ENCODE measurements at regions not wholly inside any gene's neighbourhood (a gene's known extent, or its start where the extent isn't known, plus 50 kb on each side); places are given as distances from the start of the nearest gene placed in this dataset.
"Not testable (repeated sequence)": the region's sequence is repeated elsewhere in the genome, so short reads cannot be mapped to it uniquely, and the experiment has no call there.

DNA sequence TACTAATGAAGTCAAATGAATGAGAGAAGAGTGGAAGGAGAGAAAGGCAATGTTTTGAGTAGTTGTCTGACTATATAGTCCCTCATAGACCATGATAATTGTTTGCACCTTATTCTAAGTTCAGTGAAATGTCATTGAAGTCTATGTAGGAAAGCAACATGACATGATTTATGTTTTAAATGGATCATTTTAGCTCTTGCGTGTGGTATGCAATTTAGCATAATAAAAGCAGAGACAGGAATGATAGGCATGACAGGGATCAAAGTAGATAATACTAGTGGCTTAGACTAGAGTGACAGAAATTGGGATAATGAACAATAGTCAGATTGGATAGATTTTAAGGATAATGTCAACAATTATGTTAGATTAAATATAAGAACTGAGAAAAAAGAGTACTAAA lies 132.5 kb downstream of the PYDC2 start:
- DNase-seq (ENCODE audit: low spot score), result no peak
- Mint-ChIP-seq H3K27ac (no peak overlapping the region), H3K4me1 (ENCODE audit: low read depth) (no peaks in the 10 kb centered on the region), H3K9me3 (no peaks in the 10 kb centered on the region), H3K27me3 (ENCODE audit: low read depth) (no peaks in the 10 kb centered on the region), H3K36me3 (ENCODE audit: low read depth) (no peaks in the 10 kb centered on the region), H3K4me3 (no peak overlapping the region)

DNA sequence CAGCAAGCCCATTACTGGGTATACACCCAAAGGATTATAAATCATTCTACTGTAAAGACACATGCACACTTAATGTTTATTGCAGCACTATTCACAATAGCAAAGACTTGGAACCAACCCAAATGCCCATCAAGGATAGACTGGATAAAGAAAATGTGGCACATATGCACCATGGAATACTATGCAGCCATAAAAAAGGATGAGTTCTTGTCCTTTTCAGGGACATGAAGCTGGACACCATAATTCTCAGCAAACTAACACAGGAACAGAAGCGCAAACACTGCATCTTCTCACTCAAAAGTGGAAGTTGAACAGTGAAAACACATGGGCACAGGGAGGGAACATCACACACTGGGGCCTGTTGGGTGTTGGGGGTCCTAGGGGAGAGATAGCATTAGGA lies 154.5 kb downstream of the PYDC2 start:
- H3K27me3 Mint-ChIP-seq (ENCODE audit: low read depth); H3K4me1 Mint-ChIP-seq (ENCODE audit: low read depth); DNase-seq (ENCODE audit: low spot score); H3K36me3 Mint-ChIP-seq (ENCODE audit: low read depth); H3K27ac Mint-ChIP-seq; H3K4me3 Mint-ChIP-seq: not testable (repeated sequence)
- H3K9me3 Mint-ChIP-seq, result peaks cover 24% of the 10 kb centered on the region

DNA sequence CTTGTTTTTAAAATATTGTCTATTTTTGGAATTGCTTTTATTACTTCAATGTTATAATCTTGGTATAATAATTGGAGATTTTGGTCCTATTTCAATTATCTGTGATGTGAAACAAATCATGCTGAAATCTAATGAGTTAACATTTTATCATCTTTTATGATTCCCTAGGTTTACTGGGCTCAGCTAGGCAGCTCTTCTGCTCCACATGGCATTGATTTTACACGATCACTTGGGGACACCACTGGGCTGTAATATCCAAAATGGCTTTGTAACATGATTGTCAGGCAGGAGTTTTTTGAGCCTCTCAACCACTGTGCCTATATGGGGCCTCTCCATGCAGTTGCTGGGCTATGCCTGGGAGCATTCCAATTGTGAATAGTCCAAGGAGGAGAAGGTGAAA lies 163.3 kb downstream of the PYDC2 start:
- DNase-seq (ENCODE audit: low spot score), result no peak
- H3K4me3 Mint-ChIP-seq, result no peak overlapping the region
- H3K9me3 Mint-ChIP-seq, result no peaks in the 10 kb centered on the region
- no peaks in the 10 kb centered on the region for H3K36me3 Mint-ChIP-seq (ENCODE audit: low read depth)
- no peak overlapping the region for H3K27ac Mint-ChIP-seq
- H3K27me3 Mint-ChIP-seq (ENCODE audit: low read depth), result no peaks in the 10 kb centered on the region
- no peaks in the 10 kb centered on the region for H3K4me1 Mint-ChIP-seq (ENCODE audit: low read depth)

DNA sequence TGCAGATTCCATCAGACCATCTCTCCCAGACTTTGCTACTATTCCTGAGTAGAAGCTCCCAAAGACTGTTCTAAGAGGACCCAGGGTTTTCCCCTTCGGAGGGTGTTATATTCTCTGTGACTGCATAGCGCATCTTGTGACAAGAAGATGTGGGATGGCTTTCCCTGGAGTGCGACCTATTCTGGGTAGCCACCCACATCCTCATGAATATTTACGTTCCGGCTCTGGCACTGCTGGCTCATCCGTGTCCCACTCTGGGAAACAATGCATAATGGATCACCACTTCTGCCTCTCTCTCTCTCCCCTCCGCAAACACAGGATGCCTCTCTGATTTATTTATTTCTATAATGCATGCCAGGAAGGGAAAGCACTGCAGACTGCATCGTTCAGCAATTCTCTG lies 166.1 kb downstream of the PYDC2 start:
- no peaks in the 10 kb centered on the region for H3K4me1 Mint-ChIP-seq (ENCODE audit: low read depth)
- no peak overlapping the region for H3K27ac Mint-ChIP-seq
- no peaks in the 10 kb centered on the region for H3K36me3 Mint-ChIP-seq (ENCODE audit: low read depth)
- H3K9me3 Mint-ChIP-seq, result no peaks in the 10 kb centered on the region
- no peak for DNase-seq (ENCODE audit: low spot score)
- H3K4me3 Mint-ChIP-seq, result no peak overlapping the region
- H3K27me3 Mint-ChIP-seq (ENCODE audit: low read depth), result no peaks in the 10 kb centered on the region

DNA sequence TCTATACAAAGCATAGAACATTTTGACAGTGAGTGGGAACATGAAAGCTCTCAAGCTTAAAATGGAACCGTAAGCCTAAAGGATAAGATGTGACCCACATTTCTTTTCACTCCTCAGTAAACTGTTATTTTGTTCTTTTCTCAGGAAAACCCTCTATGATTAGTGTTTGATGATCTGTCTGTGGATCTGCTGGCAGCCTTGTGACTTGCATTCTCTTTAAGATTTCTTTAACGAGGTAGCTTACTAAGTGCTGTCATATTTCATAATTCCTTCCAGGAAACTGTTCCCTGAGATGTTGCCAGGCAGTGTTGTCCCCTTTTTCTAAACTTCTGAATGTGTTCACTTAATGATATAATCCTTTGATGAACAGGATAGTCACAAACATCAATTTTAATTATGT lies 167.6 kb downstream of the PYDC2 start:
- Mint-ChIP-seq H3K36me3 (ENCODE audit: low read depth) (no peaks in the 10 kb centered on the region), H3K27ac (no peak overlapping the region), H3K27me3 (ENCODE audit: low read depth) (no peaks in the 10 kb centered on the region), H3K9me3 (no peaks in the 10 kb centered on the region), H3K4me1 (ENCODE audit: low read depth) (no peaks in the 10 kb centered on the region), H3K4me3 (no peak overlapping the region)
- DNase-seq (ENCODE audit: low spot score), result no peak

DNA sequence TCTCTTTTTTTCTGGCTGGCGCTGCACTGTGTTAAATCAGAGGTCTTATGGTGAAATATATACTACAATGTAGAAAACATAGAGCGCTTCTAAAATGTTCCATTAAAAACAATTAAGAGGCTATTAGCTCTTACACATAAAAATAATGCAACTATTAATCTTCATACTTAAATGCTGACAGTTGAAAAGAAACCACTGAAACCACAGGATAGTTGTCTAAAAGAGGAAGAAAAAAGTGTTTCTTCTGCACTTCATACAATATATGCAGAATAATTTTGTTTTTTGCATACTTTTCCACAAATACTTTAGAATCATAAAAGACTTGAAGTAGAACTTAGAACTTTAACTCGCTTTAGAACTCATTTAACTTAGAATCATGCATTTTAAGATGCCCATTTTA lies 170.5 kb downstream of the PYDC2 start:
- H3K27me3 Mint-ChIP-seq (ENCODE audit: low read depth), result no peaks in the 10 kb centered on the region
- no peaks in the 10 kb centered on the region for H3K9me3 Mint-ChIP-seq
- no peak overlapping the region for H3K27ac Mint-ChIP-seq
- H3K36me3 Mint-ChIP-seq (ENCODE audit: low read depth), result no peaks in the 10 kb centered on the region
- no peak overlapping the region for H3K4me3 Mint-ChIP-seq
- DNase-seq (ENCODE audit: low spot score), result no peak
- no peaks in the 10 kb centered on the region for H3K4me1 Mint-ChIP-seq (ENCODE audit: low read depth)

DNA sequence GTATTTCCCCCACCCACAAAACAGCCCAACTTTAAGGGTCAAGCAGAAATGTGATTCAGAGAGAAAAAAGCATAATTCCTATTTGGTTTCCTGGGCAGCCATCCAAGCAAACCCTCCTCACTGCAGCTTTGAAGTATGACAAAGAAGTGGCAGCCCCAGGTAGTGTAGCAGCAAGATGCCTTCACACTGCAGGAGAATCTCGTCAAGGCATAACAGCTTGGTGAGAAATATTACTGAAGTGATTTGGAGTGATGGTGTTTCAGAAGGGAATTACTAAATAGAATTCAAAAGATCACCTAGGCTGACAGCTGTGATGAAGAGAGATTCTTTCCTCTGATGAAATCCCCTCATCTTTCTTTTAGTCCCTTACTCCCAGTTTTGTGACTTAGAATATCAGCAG lies 173.9 kb downstream of the PYDC2 start:
- Mint-ChIP-seq H3K27ac (no peak overlapping the region), H3K4me3 (no peak overlapping the region), H3K4me1 (ENCODE audit: low read depth) (no peaks in the 10 kb centered on the region), H3K9me3 (peaks cover 14% of the 10 kb centered on the region), H3K27me3 (ENCODE audit: low read depth) (no peaks in the 10 kb centered on the region), H3K36me3 (ENCODE audit: low read depth) (no peaks in the 10 kb centered on the region)
- DNase-seq (ENCODE audit: low spot score), result no peak

DNA sequence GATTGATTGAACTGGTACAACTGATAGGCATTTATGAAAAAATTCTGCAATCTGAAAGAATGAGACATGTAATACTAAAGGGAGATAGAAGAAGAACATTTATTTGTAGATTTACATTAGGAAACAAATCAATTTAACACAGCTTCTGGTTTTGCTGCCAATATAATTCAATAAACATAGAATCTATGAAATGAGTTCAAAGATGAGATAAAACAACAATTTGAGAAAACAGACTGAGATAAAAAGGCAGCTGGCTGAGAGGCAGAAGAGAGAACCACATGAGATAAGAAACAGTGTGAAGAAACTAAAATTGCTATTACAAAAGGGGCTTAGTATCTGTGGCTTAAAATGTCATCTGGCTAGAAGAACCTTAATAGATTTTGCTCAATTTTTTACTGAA lies 176.6 kb downstream of the PYDC2 start:
- Mint-ChIP-seq H3K36me3 (ENCODE audit: low read depth) (no peaks in the 10 kb centered on the region), H3K4me3 (no peak overlapping the region), H3K27me3 (ENCODE audit: low read depth) (no peaks in the 10 kb centered on the region), H3K4me1 (ENCODE audit: low read depth) (no peaks in the 10 kb centered on the region), H3K9me3 (peaks cover 14% of the 10 kb centered on the region), H3K27ac (no peak overlapping the region)
- no peak for DNase-seq (ENCODE audit: low spot score)

DNA sequence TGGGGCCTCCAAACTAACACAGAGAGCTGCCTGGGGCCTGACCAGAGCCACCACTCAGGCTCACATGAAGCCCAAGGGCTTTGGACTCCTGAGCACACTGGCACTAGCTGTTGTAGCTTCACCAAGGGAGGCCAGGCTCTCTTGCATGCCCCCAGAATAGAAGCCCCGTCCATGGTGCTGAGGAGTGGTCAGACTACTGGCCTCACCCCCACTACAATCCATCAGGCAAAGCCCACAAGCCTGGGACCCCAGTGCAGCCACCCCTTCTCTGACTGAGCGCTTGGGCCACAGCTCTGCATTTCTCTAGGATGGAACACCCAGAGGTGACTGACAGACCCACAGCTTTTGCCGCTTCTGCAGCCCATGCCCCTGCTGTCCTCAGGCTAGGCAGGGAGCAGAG lies 180.8 kb downstream of the PYDC2 start:
- no peaks in the 10 kb centered on the region for H3K4me1 Mint-ChIP-seq (ENCODE audit: low read depth)
- peaks cover 27% of the 10 kb centered on the region for H3K9me3 Mint-ChIP-seq
- no peak overlapping the region for H3K27ac Mint-ChIP-seq
- H3K36me3 Mint-ChIP-seq (ENCODE audit: low read depth), result no peaks in the 10 kb centered on the region
- DNase-seq (ENCODE audit: low spot score), result no peak
- H3K27me3 Mint-ChIP-seq (ENCODE audit: low read depth), result no peaks in the 10 kb centered on the region
- H3K4me3 Mint-ChIP-seq, result no peak overlapping the region

DNA sequence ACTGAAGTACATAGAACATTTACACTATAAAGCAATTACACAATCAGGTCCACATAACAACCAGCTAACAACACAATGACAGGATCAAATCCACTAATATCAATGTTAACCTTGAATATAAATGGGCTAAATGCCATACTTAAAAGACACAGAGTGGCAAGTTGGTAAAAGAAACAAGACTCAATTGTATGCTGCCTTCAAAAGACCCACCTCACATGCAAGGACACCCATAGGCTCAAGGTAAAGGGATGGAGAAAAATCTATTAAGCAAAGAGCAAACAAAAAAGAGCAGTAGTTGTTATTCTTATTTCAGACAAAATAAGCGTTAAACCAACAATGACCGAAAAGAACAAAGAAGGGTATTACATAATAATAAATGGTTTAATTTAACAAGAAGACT lies 183.3 kb downstream of the PYDC2 start:
- Mint-ChIP-seq H3K27me3 (ENCODE audit: low read depth) (no peaks in the 10 kb centered on the region), H3K9me3 (peaks cover 22% of the 10 kb centered on the region), H3K27ac (no peak overlapping the region), H3K4me1 (ENCODE audit: low read depth) (no peaks in the 10 kb centered on the region), H3K36me3 (ENCODE audit: low read depth) (no peaks in the 10 kb centered on the region), H3K4me3 (no peak overlapping the region)
- DNase-seq (ENCODE audit: low spot score), result no peak

DNA sequence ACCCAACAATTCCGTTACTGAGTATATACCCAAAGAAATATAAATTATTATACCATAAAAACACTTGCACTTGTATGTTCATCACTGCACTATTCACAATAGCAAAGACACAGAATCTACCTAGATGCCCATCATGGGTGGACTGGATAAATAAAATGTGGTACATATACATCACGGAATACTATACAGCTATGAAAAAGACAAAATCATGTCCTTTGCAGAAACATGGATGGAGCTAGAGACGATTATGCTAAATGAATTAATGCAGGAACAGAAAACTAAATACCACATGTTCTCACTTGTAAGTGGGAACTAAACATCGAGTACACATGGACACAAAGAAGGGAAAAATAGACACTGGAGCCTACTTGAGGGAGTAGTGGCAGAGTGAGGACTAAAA lies 185.3 kb downstream of the PYDC2 start:
- Mint-ChIP-seq H3K9me3 (peaks cover 23% of the 10 kb centered on the region), H3K27ac (no peak overlapping the region), H3K36me3 (ENCODE audit: low read depth) (no peaks in the 10 kb centered on the region), H3K27me3 (ENCODE audit: low read depth) (no peaks in the 10 kb centered on the region), H3K4me1 (ENCODE audit: low read depth) (no peaks in the 10 kb centered on the region), H3K4me3 (no peak overlapping the region)
- no peak for DNase-seq (ENCODE audit: low spot score)

DNA sequence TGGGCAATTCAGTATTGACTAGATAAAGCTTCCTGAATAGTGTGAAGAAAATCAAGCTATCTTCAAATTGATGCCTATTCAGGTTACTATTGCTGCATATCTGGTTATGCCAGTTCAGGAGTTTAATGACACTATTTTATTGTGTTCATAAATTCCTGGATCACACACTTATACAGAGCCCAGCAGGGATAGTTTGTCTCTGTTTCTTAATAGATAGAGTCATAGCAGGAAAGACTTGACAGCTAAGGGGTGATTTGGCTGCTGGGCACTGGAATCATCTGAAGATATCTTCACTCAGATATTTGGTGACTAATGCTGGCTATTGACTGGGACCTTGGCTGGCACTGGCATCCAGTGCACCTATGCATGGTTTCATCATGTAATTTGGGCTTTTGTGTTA lies 187.8 kb downstream of the PYDC2 start:
- no peak for DNase-seq (ENCODE audit: low spot score)
- Mint-ChIP-seq H3K4me1 (ENCODE audit: low read depth) (no peaks in the 10 kb centered on the region), H3K36me3 (ENCODE audit: low read depth) (no peaks in the 10 kb centered on the region), H3K27ac (no peak overlapping the region), H3K9me3 (peaks cover 34% of the 10 kb centered on the region), H3K4me3 (no peak overlapping the region), H3K27me3 (ENCODE audit: low read depth) (no peaks in the 10 kb centered on the region)

DNA sequence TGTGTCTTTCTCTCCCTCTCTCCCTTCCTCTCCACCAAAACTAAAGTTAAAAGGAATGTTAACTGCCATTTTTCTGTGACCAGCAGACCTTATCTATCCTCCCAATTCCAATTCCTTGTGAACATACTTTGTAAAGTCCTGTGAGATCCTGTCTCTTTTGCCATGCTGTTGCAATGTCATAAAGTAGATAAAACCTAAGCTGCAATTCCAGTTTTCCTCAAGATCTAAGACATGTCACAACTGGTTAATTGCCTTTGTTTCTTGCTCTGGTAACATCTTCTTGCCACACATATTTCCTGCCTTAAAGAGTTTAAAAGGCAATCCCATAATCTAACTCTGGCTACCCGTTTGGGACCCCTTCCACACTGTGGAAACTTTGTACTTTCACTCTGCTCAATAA lies 188.7 kb downstream of the PYDC2 start:
- no peak for DNase-seq (ENCODE audit: low spot score)
- H3K27me3 Mint-ChIP-seq (ENCODE audit: low read depth), result no peaks in the 10 kb centered on the region
- no peak overlapping the region for H3K4me3 Mint-ChIP-seq
- no peaks in the 10 kb centered on the region for H3K4me1 Mint-ChIP-seq (ENCODE audit: low read depth)
- H3K9me3 Mint-ChIP-seq, result peaks cover 28% of the 10 kb centered on the region
- H3K36me3 Mint-ChIP-seq (ENCODE audit: low read depth), result no peaks in the 10 kb centered on the region
- H3K27ac Mint-ChIP-seq, result no peak overlapping the region

DNA sequence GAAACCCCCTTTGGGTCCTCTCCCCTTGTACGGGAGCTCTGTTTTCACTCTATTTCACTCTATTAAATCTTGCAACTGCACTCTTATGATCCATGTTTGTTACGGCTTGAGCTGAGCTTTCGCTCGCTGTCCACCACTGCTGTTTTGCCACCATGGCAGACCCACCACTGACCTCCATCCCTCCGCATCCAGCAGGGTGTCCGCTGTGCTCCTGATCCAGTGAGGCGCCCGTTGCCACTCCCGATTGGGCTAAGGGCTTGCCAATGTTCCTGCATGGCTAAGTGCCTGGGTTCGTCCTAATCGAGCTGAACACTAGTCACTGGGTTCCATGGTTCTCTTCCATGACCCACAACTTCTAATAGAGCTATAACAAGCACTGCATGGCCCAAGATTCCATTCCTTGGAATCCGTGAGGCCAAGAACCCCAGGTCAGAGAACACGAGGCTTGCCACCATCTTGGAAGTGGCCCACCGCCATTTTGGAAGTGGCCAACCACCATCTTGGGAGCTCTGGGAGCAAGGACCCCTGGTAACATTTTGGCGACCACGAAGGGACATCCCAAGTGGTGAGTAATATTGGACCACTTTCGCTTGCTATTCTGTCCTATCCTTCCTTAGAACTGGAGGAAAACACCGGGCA lies 197.9 kb downstream of the PYDC2 start:
- not testable (repeated sequence) for H3K9me3 Mint-ChIP-seq; DNase-seq (ENCODE audit: low spot score); H3K4me3 Mint-ChIP-seq; H3K27ac Mint-ChIP-seq; H3K4me1 Mint-ChIP-seq (ENCODE audit: low read depth); H3K36me3 Mint-ChIP-seq (ENCODE audit: low read depth); H3K27me3 Mint-ChIP-seq (ENCODE audit: low read depth)

DNA sequence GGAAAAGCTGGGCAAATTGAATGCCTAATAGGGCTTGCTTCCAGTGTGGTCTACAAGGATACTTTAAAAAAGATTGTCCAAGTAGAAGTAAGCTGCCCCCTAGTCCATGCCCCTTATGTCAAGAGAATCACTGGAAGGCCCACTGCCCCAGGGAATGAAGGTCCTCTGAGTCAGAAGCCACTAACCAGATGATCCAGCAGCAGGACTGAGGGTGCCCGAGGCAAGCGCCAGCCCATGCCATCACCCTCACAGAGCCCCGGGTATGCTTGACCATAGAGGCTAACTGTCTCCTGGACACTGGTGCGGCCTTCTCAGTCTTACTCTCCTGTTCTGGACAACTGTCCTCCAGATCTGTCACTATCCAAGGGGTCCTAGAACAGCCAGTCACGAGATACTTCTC lies 201.2 kb downstream of the PYDC2 start:
- not testable (repeated sequence) for H3K4me1 Mint-ChIP-seq (ENCODE audit: low read depth); DNase-seq (ENCODE audit: low spot score); H3K27ac Mint-ChIP-seq; H3K36me3 Mint-ChIP-seq (ENCODE audit: low read depth); H3K9me3 Mint-ChIP-seq; H3K4me3 Mint-ChIP-seq; H3K27me3 Mint-ChIP-seq (ENCODE audit: low read depth)
